HAP-1 (cell line): ENCODE measurements at regions not wholly inside any gene's neighbourhood (a gene's known extent, or its start where the extent isn't known, plus 50 kb on each side); places are given as distances from the start of the nearest gene placed in this dataset.

Experiments
- DNase-seq, 2 experiments: peaks; one replicate each; pipeline ENCODE4 v3.0.0-alpha.2; 2016 to 2020; ENCODE audit warnings: low spot score in 2 of 2
- H3K27me3 ChIP-seq: fragments of 250-450 bp; sonication (Bioruptor Pico); 2 replicates; pipeline ENCODE4 v1.5.1; 2020; ENCODE audit warnings: low read depth, mild to moderate bottlenecking, moderate library complexity
- H3K36me3 ChIP-seq: fragments of 250-450 bp; sonication (Bioruptor Pico); replicated peaks from 2 replicates; pipeline ENCODE4 v1.5.1; 2020; ENCODE audit warnings: mild to moderate bottlenecking
- H3K4me1 ChIP-seq: fragments of 250-450 bp; sonication (Bioruptor Pico); 2 replicates; pipeline ENCODE4 v1.5.1; 2020; ENCODE audit warnings: mild to moderate bottlenecking
- H3K4me3 ChIP-seq: fragments of 250-450 bp; sonication (Bioruptor Pico); 2 replicates; pipeline ENCODE4 v1.5.1; 2020; ENCODE audit warnings: mild to moderate bottlenecking, moderate library complexity
- H3K9me3 ChIP-seq: fragments of 250-450 bp; sonication (Bioruptor Pico); 2 replicates; pipeline ENCODE4 v1.5.1; 2020; ENCODE audit warnings: mild to moderate bottlenecking, moderate library complexity
- in situ Hi-C: fragments of 300-500 bp; cut with MboI; formaldehyde crosslinking; loops from 3 replicates; pipeline ENCODE4 v1.14.3; 2020; ENCODE audit warnings: low sequenced_read_pairs, inconsistent platforms, mixed read lengths

DNA sequence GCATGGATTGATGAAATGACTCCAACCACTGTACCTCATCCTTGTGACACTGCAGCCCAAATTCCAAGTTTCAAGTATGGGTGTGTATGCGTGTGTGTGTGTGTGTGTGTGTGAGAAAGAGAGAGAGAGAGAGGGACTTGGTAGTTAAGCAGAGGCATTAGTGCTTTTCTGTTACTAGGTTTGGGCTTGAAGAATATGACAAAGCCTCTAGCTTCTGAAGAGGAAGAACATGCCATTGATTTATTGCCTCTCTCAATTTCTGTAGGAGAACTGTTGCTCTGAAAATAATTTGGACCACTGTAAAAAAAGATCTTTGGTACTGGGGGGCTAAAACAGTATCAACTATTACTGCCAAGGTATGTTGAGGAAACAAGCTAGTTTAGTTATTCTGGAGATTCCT is 139.2 kb downstream of the AQP9 start:
- no peak for DNase-seq
- Histone ChIP-seq H3K9me3 (no peaks in the 10 kb centered on the region), H3K4me1 (no peaks in the 10 kb centered on the region), H3K27me3 (peaks cover 19% of the 10 kb centered on the region), H3K36me3 (no peaks in the 10 kb centered on the region), H3K4me3 (no peak overlapping the region)
- in situ Hi-C loops, result no loop called here

DNA sequence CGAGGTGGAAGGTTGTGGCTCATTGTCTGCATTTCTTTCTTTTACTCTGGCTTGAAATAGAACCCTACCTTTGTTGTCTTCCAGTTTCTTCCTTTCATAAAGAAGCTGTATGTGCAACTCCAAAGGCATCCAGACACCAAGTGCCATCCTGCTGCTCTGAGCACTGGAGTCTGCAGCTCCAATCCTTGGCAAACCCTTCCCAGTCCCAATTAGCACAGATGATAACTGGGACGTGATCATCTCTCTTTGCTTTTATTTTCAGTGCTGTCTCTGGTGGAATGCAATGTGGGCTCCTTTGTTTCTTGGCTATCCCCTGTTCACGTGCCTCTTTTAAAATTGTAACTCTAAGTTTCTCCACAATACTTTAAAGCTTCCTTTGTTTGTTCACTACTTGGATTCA is 140.9 kb downstream of the AQP9 start:
- no peaks in the 10 kb centered on the region for H3K9me3 ChIP-seq
- no peak overlapping the region for H3K4me3 ChIP-seq
- peaks cover 19% of the 10 kb centered on the region for H3K27me3 ChIP-seq
- in situ Hi-C loops, result no loop called here
- no peaks in the 10 kb centered on the region for H3K36me3 ChIP-seq
- DNase-seq, result no peak
- H3K4me1 ChIP-seq, result no peaks in the 10 kb centered on the region

DNA sequence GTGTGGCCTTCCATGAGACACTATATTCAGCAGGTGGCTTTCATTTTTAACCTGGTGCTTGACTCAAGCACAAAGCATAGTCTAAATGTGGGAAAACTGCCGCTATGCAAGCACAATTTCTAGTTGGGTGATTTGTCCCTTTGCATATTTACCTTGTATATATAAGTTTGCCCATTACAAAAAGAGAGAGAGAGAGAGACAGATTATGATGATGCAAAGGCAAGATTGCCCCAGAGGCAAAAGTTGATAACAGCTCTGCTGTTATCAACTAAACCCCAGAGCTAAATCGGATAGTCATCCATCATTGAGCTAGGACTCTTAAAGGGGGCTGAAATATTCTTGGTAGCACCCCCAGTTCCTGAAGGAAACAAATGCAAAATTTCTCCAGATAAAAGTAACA is 141.5 kb downstream of the AQP9 start:
- Histone ChIP-seq H3K4me1 (no peaks in the 10 kb centered on the region), H3K27me3 (peaks cover 19% of the 10 kb centered on the region), H3K9me3 (no peaks in the 10 kb centered on the region), H3K36me3 (no peaks in the 10 kb centered on the region), H3K4me3 (no peak overlapping the region)
- in situ Hi-C loops, result no loop called here
- no peak for DNase-seq

DNA sequence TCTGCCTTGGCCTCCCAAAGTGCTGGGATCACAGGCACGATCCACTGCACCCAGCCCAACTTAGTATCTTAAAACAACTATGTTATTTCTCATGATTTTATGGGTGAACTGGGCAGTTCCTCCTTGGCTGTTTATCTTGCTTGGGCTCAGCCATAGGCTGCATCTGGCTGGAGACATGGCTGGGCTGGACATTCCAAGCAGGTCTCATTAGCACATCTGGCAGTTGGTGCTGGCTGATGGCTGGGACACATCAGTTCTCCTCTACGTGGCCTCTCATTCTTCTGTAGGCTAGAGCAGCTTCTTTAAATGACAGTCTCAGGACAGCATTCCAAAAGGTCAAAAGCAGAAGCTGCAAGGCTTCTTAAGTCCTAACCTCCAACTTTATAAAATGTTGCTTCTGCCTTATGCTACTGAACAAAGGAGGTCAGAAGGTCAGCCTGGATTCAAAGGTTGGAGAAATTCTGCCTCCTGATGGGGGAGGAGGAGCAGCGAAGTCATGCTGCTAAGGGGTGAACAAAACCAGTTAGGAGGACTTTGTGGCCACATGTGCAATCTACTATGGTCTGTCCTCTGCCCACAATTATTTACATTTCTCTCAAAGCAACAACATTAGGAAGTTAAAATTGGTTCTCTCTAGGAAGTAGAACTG is 144.0 kb downstream of the AQP9 start:
- Histone ChIP-seq H3K4me3 (no peak overlapping the region), H3K4me1 (no peaks in the 10 kb centered on the region), H3K9me3 (no peaks in the 10 kb centered on the region), H3K27me3 (peaks cover 19% of the 10 kb centered on the region), H3K36me3 (no peaks in the 10 kb centered on the region)
- no peak for DNase-seq
- in situ Hi-C loops, result no loop called here

DNA sequence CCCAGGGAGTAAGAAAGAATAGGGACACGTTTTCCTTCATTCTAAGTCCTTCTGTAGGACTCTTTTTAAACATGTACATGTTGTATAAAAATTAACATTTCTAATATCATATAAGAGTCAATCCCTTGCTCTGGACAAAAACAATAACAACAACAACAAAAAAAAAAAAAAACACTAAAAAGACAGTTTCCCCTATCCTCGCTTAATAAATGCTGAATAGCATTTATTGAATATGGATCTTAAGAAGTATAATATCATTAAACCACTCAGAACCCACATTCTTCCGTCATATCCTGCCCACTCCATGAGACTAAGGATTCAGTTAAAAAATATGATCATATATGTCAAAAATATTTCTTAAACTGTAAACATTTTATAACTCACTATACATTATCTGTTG is 145.1 kb downstream of the AQP9 start:
- Histone ChIP-seq H3K36me3 (no peaks in the 10 kb centered on the region), H3K4me1 (no peaks in the 10 kb centered on the region), H3K9me3 (no peaks in the 10 kb centered on the region), H3K27me3 (peaks cover 18% of the 10 kb centered on the region), H3K4me3 (no peak overlapping the region)
- in situ Hi-C loops, result no loop called here
- DNase-seq, result no peak

DNA sequence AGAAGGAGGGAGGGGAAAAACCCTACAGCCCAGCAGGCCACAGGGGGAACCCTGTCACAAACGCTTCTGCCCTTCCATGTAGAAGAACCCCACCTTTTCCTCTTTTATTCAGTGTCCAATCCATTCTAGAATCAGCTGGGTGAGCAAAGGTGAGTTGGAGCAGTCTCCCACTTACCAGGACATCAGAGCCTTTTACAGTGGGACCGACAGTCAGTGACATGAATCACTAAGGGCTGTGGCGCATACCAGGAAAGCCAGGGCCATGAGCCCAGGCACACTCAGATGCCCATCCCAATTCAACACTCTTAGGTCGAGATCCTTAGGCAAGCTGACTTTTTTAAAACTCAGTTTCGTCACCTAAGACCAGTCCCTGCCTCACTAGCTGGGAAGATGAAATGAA is 146.1 kb downstream of the AQP9 start:
- in situ Hi-C loops, result no loop called here
- H3K9me3 ChIP-seq, result no peaks in the 10 kb centered on the region
- no peak overlapping the region for H3K4me3 ChIP-seq
- H3K27me3 ChIP-seq, result peaks cover 13% of the 10 kb centered on the region
- H3K36me3 ChIP-seq, result no peaks in the 10 kb centered on the region
- DNase-seq, result no peak
- no peaks in the 10 kb centered on the region for H3K4me1 ChIP-seq

DNA sequence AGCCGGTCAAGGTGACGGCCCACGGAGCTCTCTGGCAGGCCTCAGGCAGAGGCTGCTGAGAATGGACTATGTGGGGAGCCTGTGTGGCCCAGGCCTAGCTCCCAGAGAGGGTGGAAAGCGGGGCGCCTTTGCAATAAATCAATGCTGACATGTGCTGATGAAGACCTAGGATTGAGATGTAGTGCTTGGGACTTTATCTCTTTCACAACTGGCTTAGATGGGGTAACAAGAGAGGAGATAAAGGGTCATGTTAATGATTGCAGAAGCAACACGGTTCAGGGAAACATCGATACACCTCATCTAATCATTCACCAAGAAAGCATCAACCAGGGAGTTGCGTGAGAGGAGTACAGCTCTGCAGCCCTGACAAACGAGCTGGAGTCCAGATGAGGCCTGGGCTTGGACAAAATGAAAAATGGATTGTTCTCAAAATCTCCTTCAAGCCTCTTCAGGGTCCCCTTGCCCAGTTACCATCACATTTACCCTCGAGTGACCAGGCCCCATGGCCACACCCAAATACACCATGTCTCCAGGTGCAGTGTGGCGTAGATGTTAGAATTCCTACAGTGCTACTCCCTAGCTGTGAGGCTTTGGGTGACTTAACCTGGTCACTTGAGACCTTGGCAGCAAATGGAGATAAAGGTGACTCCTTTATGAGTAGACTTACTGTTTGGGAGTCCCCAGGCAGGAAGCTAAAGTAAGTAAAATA is 146.4 kb upstream of the LIPC start:
- Histone ChIP-seq H3K4me1 (peaks cover 4% of the 10 kb centered on the region), H3K4me3 (no peak overlapping the region), H3K27me3 (peaks cover 5% of the 10 kb centered on the region), H3K36me3 (no peaks in the 10 kb centered on the region), H3K9me3 (no peaks in the 10 kb centered on the region)
- DNase-seq, result no peak
- in situ Hi-C loops, result no loop called here

DNA sequence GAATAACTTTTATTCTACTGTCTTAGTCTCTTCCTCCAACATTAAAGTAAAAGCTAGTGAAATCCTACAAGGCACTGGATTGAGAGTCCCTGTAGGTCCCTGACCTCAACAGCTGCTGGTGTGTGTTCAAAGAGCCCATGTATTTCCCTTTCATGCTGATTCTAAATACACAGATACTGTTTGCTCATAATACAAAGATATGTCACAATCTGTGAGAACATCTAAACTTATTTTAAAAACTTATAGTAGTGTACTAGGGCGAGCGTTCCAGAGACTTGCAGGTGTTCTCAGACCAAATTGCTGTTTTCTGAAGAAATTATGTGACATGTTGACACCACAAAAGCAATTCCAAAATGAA is 145.9 kb upstream of the LIPC start:
- in situ Hi-C loops, result no loop called here
- no peaks in the 10 kb centered on the region; the same call in 1 of the 2 replicates for H3K27me3 ChIP-seq
- no peaks in the 10 kb centered on the region for H3K36me3 ChIP-seq
- H3K9me3 ChIP-seq, result no peaks in the 10 kb centered on the region
- no peak overlapping the region for H3K4me3 ChIP-seq
- no peak for DNase-seq
- peaks cover 5% of the 10 kb centered on the region for H3K4me1 ChIP-seq

DNA sequence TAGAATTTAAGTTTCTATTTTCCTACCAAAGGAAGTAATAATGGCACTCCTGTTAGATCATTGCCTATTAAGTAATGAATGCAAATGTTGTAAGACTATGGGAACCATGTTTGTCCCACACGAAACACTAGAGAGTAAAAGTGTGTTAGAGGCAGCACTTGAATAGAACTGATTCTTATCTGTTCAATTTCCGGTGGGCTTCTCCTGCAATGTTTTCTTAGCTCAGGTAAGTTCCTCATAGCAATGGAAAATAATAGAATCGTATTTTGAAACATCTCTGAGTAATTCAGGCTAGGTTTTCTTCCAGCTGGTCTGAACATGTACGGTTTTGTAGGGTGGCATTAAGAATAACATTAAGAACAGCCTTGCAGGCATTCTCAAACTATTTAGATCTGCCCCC is 145.3 kb upstream of the LIPC start:
- in situ Hi-C loops, result no loop called here
- no peak for DNase-seq
- Histone ChIP-seq H3K36me3 (no peaks in the 10 kb centered on the region), H3K9me3 (no peaks in the 10 kb centered on the region), H3K4me3 (no peak overlapping the region), H3K4me1 (peaks cover 5% of the 10 kb centered on the region), H3K27me3 (no peaks in the 10 kb centered on the region)

DNA sequence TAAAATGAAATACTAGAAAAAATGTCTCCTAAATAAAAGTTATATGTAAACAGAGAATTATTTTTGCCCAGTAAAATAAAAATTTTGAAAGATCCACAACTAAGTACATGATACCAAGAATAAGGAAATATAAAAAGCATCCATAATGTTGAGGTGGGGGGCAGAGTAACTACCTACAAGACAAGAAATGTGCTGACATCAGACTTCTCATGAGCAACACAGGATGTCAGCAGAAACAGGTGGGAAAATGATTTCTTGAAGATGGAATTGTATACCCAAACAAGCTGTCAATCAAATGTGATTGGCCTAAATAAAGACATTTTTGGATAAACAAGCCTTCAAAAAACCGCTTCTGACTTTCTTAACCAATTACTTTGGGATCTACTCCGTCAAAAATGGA is 143.9 kb upstream of the LIPC start:
- no peaks in the 10 kb centered on the region for H3K9me3 ChIP-seq
- H3K36me3 ChIP-seq, result no peaks in the 10 kb centered on the region
- no peak overlapping the region for H3K4me3 ChIP-seq
- peaks cover 5% of the 10 kb centered on the region for H3K4me1 ChIP-seq
- no peak for DNase-seq
- H3K27me3 ChIP-seq, result no peaks in the 10 kb centered on the region
- in situ Hi-C loops, result no loop called here

DNA sequence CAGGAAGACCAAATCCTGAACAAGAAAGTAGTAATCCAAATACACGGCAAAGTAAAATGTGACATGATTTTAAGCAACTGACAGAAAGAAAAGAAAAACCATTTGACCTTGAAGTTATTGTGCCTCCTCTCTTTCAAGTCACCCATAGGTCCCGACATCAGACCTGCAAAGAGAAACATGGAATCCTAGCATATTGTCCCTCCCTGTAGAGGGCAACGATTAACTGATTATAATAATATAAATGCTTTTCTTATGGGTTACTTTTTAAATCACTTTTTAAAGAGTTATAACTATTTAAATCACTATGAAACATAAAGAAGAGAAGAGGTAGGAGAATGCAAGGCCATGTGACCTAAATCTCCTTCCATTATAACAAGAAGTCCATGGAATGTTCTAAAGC is 143.2 kb upstream of the LIPC start:
- H3K9me3 ChIP-seq, result no peaks in the 10 kb centered on the region
- peaks cover 5% of the 10 kb centered on the region for H3K4me1 ChIP-seq
- H3K4me3 ChIP-seq, result no peak overlapping the region
- H3K36me3 ChIP-seq, result no peaks in the 10 kb centered on the region
- no peak for DNase-seq
- in situ Hi-C loops, result no loop called here
- H3K27me3 ChIP-seq, result no peaks in the 10 kb centered on the region

DNA sequence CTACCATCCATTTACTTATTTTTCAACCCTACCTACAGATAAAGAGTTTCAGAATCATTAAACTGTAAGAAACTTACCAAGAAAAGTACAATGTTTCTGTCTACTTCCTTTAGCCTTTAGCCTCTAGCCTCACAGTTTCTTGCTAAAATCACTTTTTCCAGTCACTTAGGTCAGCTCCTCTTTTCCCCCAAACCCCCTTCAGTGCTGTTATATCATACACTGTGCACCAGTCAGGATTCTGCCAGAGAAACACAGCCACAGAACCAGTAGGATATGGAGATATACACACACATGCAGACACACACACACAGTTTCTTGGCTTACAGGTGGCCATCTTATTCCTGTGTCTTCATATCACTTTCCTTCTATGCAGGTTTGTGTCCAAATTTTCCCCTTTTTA is 139.9 kb upstream of the LIPC start:
- no peak overlapping the region for H3K4me3 ChIP-seq
- in situ Hi-C loops, result no loop called here
- no peak for DNase-seq
- 0 out of 2 replicates have a peak, but pooled peaks cover 3% of the 10 kb centered on the region for H3K9me3 ChIP-seq
- peaks cover 13% of the 10 kb centered on the region for H3K4me1 ChIP-seq
- no peaks in the 10 kb centered on the region for H3K36me3 ChIP-seq
- H3K27me3 ChIP-seq, result no peaks in the 10 kb centered on the region

DNA sequence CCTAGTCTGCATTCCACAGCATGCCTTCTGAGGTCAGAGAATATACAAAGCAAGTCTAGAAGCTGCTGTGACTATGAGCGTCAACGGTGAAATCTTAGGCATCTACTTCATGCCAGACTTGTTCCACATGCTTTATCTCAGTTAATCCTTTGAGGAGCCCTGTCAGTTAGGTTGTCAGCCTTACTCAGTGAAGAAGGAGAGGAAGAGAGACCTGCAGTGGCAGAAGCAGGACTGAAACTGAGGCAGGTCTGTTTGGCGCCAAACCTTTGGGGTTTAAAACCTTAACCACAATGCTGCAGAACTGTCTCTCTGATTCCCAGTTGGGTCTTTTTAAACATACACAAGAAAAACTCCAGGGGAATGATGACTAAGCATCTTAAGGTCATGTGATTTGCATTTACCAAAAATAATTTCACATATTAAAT is 139.0 kb upstream of the LIPC start:
- no peak for DNase-seq

DNA sequence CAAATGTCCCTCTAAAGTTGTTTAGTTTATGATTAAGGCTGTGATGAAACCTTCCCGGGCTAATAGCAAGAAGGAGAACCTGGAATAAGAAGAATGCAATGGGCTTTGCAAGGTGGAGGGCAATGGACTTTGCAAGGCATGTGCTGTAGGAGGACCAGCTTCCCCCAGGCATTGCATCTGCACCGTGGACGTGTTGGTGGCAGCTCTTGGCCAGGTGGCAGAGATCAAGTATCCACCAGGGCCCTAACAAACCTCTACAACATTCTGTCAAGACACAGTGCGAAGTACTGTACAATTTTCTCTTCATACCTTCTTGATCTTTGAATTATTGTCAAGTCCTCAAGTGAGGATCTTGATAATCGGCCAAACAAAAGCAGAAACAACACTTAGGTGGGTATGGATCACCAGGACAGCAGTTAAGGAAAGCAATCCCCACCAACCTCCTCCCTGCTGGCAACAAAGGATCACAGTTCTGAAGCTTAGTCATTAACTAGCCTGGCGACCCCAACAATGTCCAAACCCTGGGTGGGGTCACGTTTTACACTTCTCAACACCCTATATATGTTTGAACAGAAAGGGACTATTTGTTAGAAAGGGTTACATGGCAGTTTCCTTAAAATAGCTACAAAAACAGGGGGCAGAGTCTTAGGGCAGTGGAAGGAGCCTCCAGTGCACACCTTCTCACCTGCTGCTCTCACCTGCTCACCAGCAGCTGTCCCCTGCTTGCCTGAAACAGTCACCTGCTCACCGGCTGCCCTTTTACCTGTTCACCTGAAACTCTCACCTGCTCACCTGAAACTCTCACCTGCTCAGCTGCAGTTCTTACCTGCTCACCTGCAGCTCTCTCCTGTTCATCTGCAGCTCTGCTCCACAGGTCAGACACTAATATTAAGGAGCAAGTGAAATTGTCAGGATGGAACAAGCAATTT is 137.9 kb upstream of the LIPC start:
- Histone ChIP-seq H3K9me3 (0 out of 2 replicates have a peak, but pooled peaks cover 5% of the 10 kb centered on the region), H3K27me3 (no peaks in the 10 kb centered on the region), H3K4me1 (peaks cover 13% of the 10 kb centered on the region), H3K4me3 (no peak overlapping the region), H3K36me3 (no peaks in the 10 kb centered on the region)
- in situ Hi-C loops, result no loop called here
- DNase-seq, result no peak

More for the DNA sequence above, 139.0 kb upstream of the LIPC start:
- H3K27me3 ChIP-seq, result no peaks in the 10 kb centered on the region
- in situ Hi-C loops, result no loop called here
- H3K4me3 ChIP-seq, result no peak overlapping the region
- no peaks in the 10 kb centered on the region for H3K36me3 ChIP-seq
- H3K9me3 ChIP-seq, result 0 out of 2 replicates have a peak, but pooled peaks cover 5% of the 10 kb centered on the region
- peaks cover 13% of the 10 kb centered on the region for H3K4me1 ChIP-seq
